GM21360 (cell line): ENCODE measurements at regions not wholly inside any gene's neighbourhood (a gene's known extent, or its start where the extent isn't known, plus 50 kb on each side); places are given as distances from the start of the nearest gene placed in this dataset.
"Not testable (repeated sequence)": the region's sequence is repeated elsewhere in the genome, so short reads cannot be mapped to it uniquely, and the experiment has no call there.

Source experiments
- ATAC-seq: cut with Tn5 transposase; IDR thresholded peaks from one replicate; pipeline ENCODE4 v1.9.1; 2021; ENCODE audit warnings: mild to moderate bottlenecking, moderate library complexity; ENCODE audit not compliant: unreplicated experiment

GRCh38 chr18:6521803-6522418, 107.2 kb upstream of the L3MBTL4 start:
- ATAC-seq, result no peak

GRCh38 chr18:6525604-6526003, 110.9 kb upstream of the L3MBTL4 start:
- no peak for ATAC-seq

- ATAC-seq, result peak; percentile 73
Observed at GRCh38 chr18:6537475-6537874, 122.8 kb upstream of the L3MBTL4 start.

- ATAC-seq, result not testable (repeated sequence)
Observed at GRCh38 chr18:6541131-6541679, 126.5 kb upstream of the L3MBTL4 start.

GRCh38 chr18:6542296-6542695, 127.6 kb upstream of the L3MBTL4 start:
- no peak for ATAC-seq

GRCh38 chr18:6543330-6543908, 128.7 kb upstream of the L3MBTL4 start:
- no peak for ATAC-seq

GRCh38 chr18:6546229-6546628, 131.5 kb upstream of the L3MBTL4 start:
- ATAC-seq, result no peak

- no peak for ATAC-seq
Observed at GRCh38 chr18:6547476-6547875, 132.8 kb upstream of the L3MBTL4 start.

GRCh38 chr18:6553234-6553900, 138.7 kb upstream of the L3MBTL4 start:
- ATAC-seq, result no peak

GRCh38 chr18:6557057-6557769, 142.5 kb upstream of the L3MBTL4 start:
- ATAC-seq, result no peak

- ATAC-seq, result no peak
Observed at GRCh38 chr18:6557770-6558248, 143.1 kb upstream of the L3MBTL4 start.

- ATAC-seq, result no peak
Observed at GRCh38 chr18:6558446-6559156, 143.9 kb upstream of the L3MBTL4 start.

- ATAC-seq, result no peak
Observed at GRCh38 chr18:6559296-6559695, 144.6 kb upstream of the L3MBTL4 start.

- no peak for ATAC-seq
Observed at GRCh38 chr18:6561016-6561415, 146.3 kb upstream of the L3MBTL4 start.

- no peak for ATAC-seq
Observed at GRCh38 chr18:6561420-6561861, 146.7 kb upstream of the L3MBTL4 start.

- no peak for ATAC-seq
Observed at GRCh38 chr18:6561862-6562291, 147.2 kb upstream of the L3MBTL4 start.

- ATAC-seq, result no peak
Observed at GRCh38 chr18:6563896-6564295, 149.2 kb upstream of the L3MBTL4 start.

- ATAC-seq, result no peak
Observed at GRCh38 chr18:6564950-6565814, 150.5 kb upstream of the L3MBTL4 start.

GRCh38 chr18:6565815-6566081, 151.0 kb upstream of the L3MBTL4 start:
- no peak for ATAC-seq
